ENCODE measurements at regions not wholly inside any gene's neighbourhood (a gene's known extent, or its start where the extent isn't known, plus 50 kb on each side); places are given as distances from the start of the nearest gene placed in this dataset. TPM values are rescaled to one million over a fixed set of nuclear protein-coding genes. Genes with fewer than 3 reads are reported as not detected.

GRCh38 chr3:63228087-63228486 lies 50.0 kb upstream of the SYNPR start:
- intact Hi-C loops (cut with micrococcal nuclease; ENCODE audit: unreplicated experiment) = loop anchor here (2.0 kb wide), 2 partner anchors 561 to 605 kb away; no protein-coding TSS in a partner anchor
- no peaks in the 10 kb centered on the region for H3K79me2 ChIP-seq (ENCODE audit: insufficient read depth, low read depth, low read length)
- BruUV-seq (replicated peaks) = no TSS peak
- H3K9me3 ChIP-seq (ENCODE audit: low read length) = peaks cover 9% of the 10 kb centered on the region; the same call in 1 of the 2 replicates
- no peak overlapping the region for H3K4me2 ChIP-seq (ENCODE audit: low read length)
- H2AFZ ChIP-seq (ENCODE audit: low read length) = peak overlapping the region; percentile 99
- H3K4me3 ChIP-seq (ENCODE audit: low read depth, low read length, poor library complexity, severe bottlenecking) = no peak overlapping the region
- no peak for DNase-seq (ENCODE audit: low spot score)
- CTCF ChIA-PET (ENCODE audit: unreplicated experiment) = interaction anchor here (1.0 kb wide), 1 partner anchor 562 kb away, joined by 3 read pairs; no protein-coding TSS in a partner anchor
- no peaks in the 10 kb centered on the region for H3K36me3 ChIP-seq (ENCODE audit: insufficient read depth, low read length)
- POLR2A ChIA-PET = interaction anchor here (0.6 to 1.4 kb wide), 5 partner anchors 9 to 562 kb away, joined by 3 to 9 read pairs (median 4); no protein-coding TSS in a partner anchor
- TF ChIP-seq EZH2phosphoT487 (IDR thresholded peaks at IDR 0.05; ENCODE audit: borderline replicate concordance, low read depth, low read length) (no peak), CTCF (conservative IDR thresholded peaks at IDR 0.05; ENCODE audit: low read length) (no peak)
- H3K9me2 ChIP-seq (ENCODE audit: insufficient read depth, low read length) = no peaks in the 10 kb centered on the region; the same call in 1 of the 2 replicates
- peaks cover 4% of the 10 kb centered on the region for H3K4me1 ChIP-seq (ENCODE audit: insufficient read depth, low read length, poor library complexity, severe bottlenecking)
- H4K20me1 ChIP-seq (ENCODE audit: insufficient read depth, low read length) = no peaks in the 10 kb centered on the region
- no peak overlapping the region for H3K27ac ChIP-seq (ENCODE audit: low read depth, low read length, poor library complexity, severe bottlenecking)

Small RNAs in the stretch of these regions (small RNA-seq; reads per million reads assigned to genes)
- gene UBL5P3 = not detected
